Colonic mucosa (tissue), 4 donors: ENCODE measurements at regions not wholly inside any gene's neighbourhood (a gene's known extent, or its start where the extent isn't known, plus 50 kb on each side); places are given as distances from the start of the nearest gene placed in this dataset.

ENCODE experiments used
- DNase-seq: peaks from one replicate; pipeline ENCODE4 v3.0.0-alpha.2; 2020
- H3K27ac ChIP-seq: fragments of 200-600 bp; one replicate; pipeline ENCODE4 v1.8.0; 2021
- H3K27me3 ChIP-seq: fragments of 200-600 bp; one replicate; pipeline ENCODE4 v1.8.0; 2021
- H3K36me3 ChIP-seq: fragments of 200-600 bp; one replicate; pipeline ENCODE4 v1.8.0; 2021
- H3K4me1 ChIP-seq: fragments of 200-600 bp; one replicate; pipeline ENCODE4 v1.8.0; 2021; ENCODE audit warnings: mild to moderate bottlenecking
- H3K4me3 ChIP-seq: fragments of 200-600 bp; one replicate; pipeline ENCODE4 v1.8.0; 2021
- H3K9ac ChIP-seq, 2 donors: one replicate each; pipeline ENCODE4 v1.7.0; 2013; ENCODE audit warnings: control low read depth in 2 of 2, low read depth in 2 of 2, low read length in 2 of 2
- H3K9me3 ChIP-seq: fragments of 200-600 bp; one replicate; pipeline ENCODE4 v1.8.0; 2021
- intact Hi-C: fragments of 100-400 bp; cut with DNase I; formaldehyde crosslinking; loops from one replicate; pipeline ENCODE4 v1.14.1; 2022
- TF ChIP-seq, protein P1 (sequence below): fragments of 200-600 bp; IDR thresholded peaks from one replicate; pipeline ENCODE4 v1.8.0; 2022; ENCODE audit warnings: antibody characterized with exemption, mild to moderate bottlenecking
- donor health status: healthy.
- donor health status: DM: no; HTN: no; CAD: no.
- donor health status: DM: no; HTN: no; CAD: no.

- no peak overlapping the region for H3K9ac ChIP-seq
- H3K9me3 ChIP-seq: no peaks in the 10 kb centered on the region
- H3K36me3 ChIP-seq: no peaks in the 10 kb centered on the region
- no peak overlapping the region for H3K27ac ChIP-seq
- no peak overlapping the region for H3K4me3 ChIP-seq
- intact Hi-C loops: loop anchor here (10.0 kb wide), 1 partner anchor 71 kb away; no protein-coding TSS in a partner anchor
- TF ChIP-seq, protein P1, sequence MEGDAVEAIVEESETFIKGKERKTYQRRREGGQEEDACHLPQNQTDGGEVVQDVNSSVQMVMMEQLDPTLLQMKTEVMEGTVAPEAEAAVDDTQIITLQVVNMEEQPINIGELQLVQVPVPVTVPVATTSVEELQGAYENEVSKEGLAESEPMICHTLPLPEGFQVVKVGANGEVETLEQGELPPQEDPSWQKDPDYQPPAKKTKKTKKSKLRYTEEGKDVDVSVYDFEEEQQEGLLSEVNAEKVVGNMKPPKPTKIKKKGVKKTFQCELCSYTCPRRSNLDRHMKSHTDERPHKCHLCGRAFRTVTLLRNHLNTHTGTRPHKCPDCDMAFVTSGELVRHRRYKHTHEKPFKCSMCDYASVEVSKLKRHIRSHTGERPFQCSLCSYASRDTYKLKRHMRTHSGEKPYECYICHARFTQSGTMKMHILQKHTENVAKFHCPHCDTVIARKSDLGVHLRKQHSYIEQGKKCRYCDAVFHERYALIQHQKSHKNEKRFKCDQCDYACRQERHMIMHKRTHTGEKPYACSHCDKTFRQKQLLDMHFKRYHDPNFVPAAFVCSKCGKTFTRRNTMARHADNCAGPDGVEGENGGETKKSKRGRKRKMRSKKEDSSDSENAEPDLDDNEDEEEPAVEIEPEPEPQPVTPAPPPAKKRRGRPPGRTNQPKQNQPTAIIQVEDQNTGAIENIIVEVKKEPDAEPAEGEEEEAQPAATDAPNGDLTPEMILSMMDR: no peak
- DNase-seq: no peak
- H3K4me1 ChIP-seq: no peaks in the 10 kb centered on the region
- H3K27me3 ChIP-seq: no peaks in the 10 kb centered on the region
Measured at GRCh38 chr9:118283488-118283887, 579.3 kb downstream of the TLR4 start.

DNA sequence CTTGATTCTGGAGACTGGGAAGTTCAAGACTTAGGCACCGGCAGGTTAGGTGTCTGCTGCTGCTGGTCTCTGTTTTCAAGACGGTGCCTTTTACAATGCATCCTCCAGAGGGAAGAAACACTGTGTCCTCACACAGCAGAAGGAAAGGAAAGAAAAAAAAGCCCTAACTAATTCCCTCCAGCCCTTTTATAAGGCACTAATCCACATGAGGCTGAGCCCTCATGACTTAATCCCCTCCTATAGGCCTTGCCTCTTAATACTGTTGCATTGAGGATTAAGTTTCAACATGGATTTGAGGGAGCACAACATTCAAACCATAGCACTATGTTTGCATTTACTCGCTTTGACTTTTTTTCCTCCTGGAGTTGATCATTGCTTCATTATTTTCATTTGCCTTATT lies 585.9 kb downstream of the TLR4 start:
- DNase-seq: no peak
- H3K27ac ChIP-seq: no peak overlapping the region
- H3K27me3 ChIP-seq: no peaks in the 10 kb centered on the region
- TF ChIP-seq, protein P1: no peak
- no peaks in the 10 kb centered on the region for H3K9me3 ChIP-seq
- intact Hi-C loops: no loop called here
- no peak overlapping the region for H3K9ac ChIP-seq
- no peaks in the 10 kb centered on the region for H3K36me3 ChIP-seq
- no peaks in the 10 kb centered on the region for H3K4me1 ChIP-seq
- no peak overlapping the region for H3K4me3 ChIP-seq

GRCh38 chr9:118295413-118295812 lies 591.2 kb downstream of the TLR4 start:
- H3K4me3 ChIP-seq: no peak overlapping the region
- H3K27me3 ChIP-seq: no peaks in the 10 kb centered on the region
- TF ChIP-seq, protein P1: no peak
- H3K9ac ChIP-seq: no peak overlapping the region
- no peak overlapping the region for H3K27ac ChIP-seq
- no peaks in the 10 kb centered on the region for H3K36me3 ChIP-seq
- H3K9me3 ChIP-seq: no peaks in the 10 kb centered on the region
- no peak for DNase-seq
- H3K4me1 ChIP-seq: no peaks in the 10 kb centered on the region
- intact Hi-C loops: no loop called here

DNA sequence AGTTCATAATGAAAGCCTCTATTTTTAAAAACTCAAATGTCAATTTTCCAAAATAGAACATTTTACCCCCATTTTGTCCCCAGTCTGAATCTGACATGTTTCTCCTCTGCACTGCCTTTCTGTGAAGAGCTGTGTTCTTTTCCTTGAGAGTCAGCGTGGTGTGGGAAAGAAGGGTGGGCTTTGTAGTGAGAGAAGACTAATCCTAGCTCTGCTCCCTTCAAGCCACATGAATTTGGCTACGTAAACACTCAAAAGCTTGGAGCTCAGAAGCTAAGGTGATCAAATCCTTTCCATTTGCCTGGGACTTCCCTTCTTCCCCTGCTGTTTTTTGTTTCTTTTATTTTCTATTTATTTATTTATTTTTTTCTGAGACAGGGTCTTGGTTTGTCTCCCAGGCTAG lies 598.5 kb downstream of the TLR4 start:
- no peaks in the 10 kb centered on the region for H3K36me3 ChIP-seq
- no peaks in the 10 kb centered on the region for H3K9me3 ChIP-seq
- no peak for DNase-seq
- no peak overlapping the region for H3K27ac ChIP-seq
- no peaks in the 10 kb centered on the region for H3K27me3 ChIP-seq
- no peak overlapping the region for H3K9ac ChIP-seq
- TF ChIP-seq, protein P1: no peak
- H3K4me3 ChIP-seq: no peak overlapping the region
- intact Hi-C loops: no loop called here
- no peaks in the 10 kb centered on the region for H3K4me1 ChIP-seq

DNA sequence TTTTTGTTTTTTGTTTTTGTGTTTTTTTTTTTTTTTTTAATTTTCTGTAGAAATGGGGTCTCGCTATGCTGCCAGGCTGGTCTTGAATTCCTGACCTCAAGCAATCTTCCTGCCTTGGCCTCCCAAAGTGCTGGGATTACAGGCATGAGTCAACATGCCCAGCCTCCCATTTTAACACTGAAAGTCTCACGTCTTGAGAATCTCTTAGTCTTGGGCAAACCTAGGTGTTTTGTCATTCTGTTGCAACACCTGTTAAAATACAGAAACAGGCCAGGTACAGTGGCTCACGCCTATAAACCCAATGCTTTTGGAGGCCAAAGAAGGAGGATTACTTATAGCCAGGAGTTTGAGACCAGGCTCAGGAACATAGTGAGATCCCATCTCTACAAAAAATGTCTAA lies 599.0 kb downstream of the TLR4 start:
- TF ChIP-seq, protein P1: no peak
- no peak for DNase-seq
- no peaks in the 10 kb centered on the region for H3K36me3 ChIP-seq
- no peak overlapping the region for H3K9ac ChIP-seq
- intact Hi-C loops: no loop called here
- H3K4me3 ChIP-seq: no peak overlapping the region
- no peaks in the 10 kb centered on the region for H3K4me1 ChIP-seq
- H3K9me3 ChIP-seq: no peaks in the 10 kb centered on the region
- H3K27ac ChIP-seq: no peak overlapping the region
- no peaks in the 10 kb centered on the region for H3K27me3 ChIP-seq

GRCh38 chr9:118305331-118305730 lies 601.1 kb downstream of the TLR4 start:
- H3K27ac ChIP-seq: no peak overlapping the region
- DNase-seq: no peak
- H3K27me3 ChIP-seq: no peaks in the 10 kb centered on the region
- no peak overlapping the region for H3K4me3 ChIP-seq
- no peaks in the 10 kb centered on the region for H3K36me3 ChIP-seq
- TF ChIP-seq, protein P1: no peak
- no peaks in the 10 kb centered on the region for H3K9me3 ChIP-seq
- intact Hi-C loops: no loop called here
- H3K9ac ChIP-seq: no peak overlapping the region
- H3K4me1 ChIP-seq: no peaks in the 10 kb centered on the region
